Fibroblast of upper back skin (primary cell): ENCODE measurements at regions not wholly inside any gene's neighbourhood (a gene's known extent, or its start where the extent isn't known, plus 50 kb on each side); places are given as distances from the start of the nearest gene placed in this dataset.
"Not testable (repeated sequence)": the region's sequence is repeated elsewhere in the genome, so short reads cannot be mapped to it uniquely, and the experiment has no call there.

ENCODE experiments used
- DNase-seq: peaks from one replicate; pipeline ENCODE4 v3.0.0-alpha.2; 2013

DNA sequence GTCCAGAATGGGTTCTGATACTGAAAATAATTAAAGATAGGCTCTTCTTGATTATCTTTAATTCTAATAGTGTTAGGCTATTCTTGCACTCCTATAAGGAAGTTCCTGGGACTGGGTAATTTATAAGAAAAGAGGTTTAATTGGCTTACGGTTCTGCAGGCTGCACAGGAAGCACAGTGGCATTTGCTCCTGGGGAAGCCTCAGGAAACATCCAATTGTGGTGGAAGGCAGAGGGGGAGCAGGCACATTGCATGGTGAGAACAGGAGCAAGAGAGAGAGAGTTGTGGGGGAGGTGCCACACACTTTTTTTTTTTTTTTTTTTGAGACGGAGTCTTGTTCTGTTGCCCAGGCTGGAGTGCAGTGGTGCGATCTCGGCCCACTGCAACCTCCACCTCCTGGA is 540.3 kb downstream of the RFPL4B start:
- DNase-seq, result not testable (repeated sequence)

DNA sequence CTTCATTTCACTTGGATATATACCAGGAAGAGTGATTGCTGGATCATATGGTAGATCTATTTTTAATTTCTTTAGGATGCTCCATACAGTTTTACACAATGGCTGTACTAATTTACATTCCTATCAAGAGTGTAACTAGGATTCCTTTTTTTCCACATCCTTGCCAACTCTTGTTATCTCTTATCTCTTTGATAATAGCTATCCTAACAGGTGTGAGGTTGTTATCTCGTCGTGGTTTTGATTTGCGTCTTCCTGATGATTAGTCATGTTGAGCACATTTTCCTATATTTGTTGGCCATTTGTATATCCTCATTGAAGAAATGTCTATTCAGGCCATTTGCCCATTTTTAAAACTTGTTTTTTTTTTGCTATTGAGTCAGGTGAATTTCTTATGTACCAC is 552.4 kb downstream of the RFPL4B start:
- DNase-seq, result no peak

DNA sequence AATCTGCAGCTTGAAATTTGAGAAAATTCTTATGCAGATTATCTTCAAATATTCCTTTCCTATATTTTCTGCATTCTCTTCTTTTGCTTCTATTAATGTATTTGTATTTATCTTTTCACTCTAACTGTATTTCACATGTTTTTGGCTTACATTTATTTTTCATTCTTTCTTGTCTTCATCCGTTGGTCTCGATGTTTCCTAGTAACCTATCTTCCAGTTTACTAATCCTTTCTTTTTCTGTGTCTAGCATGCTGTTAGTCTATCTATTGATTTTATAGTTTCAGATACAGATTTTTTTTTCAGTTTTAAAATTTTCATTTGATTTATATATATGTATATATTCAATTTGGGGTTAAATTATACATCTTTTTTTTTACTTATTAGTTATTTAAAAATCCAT is 556.2 kb downstream of the RFPL4B start:
- no peak for DNase-seq

DNA sequence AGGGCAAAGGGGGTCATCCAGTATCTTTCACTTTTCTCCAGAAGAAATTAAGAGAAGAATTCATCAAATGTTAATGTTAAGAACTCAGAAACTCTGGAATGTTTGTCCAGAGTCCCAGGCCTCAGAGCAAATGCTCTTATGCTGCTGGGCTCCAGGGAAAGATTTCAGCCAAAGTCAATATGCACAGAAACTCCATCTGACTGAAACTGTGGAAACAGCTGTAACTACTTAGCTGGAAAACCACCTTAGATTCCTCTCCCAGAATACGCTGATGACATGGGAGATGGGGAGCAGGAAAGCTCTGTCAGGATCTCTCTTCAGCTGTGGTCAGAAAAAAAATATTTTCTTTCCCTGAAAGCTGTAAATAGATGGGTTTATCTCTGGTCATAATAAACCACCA is 559.6 kb downstream of the RFPL4B start:
- peak; percentile 99 for DNase-seq

DNA sequence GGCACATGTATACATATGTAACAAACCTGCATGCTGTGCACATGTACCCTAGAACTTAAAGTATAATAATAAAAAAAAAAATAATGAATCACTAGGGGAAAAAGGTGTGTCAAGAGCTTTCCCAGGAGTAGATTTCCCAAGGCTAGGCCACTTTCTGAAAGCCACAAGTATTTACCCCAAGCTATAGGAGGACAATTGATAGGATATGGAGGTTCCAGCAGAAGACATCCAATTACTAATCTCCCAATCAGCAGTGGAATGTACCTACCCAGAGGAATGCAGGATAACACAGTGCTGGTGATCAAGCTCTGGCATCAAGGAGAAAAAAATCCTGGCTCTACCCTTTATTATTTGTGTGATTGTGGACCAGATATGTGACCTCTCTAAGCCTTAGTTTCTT is 562.7 kb downstream of the RFPL4B start:
- peak; percentile 86 for DNase-seq

DNA sequence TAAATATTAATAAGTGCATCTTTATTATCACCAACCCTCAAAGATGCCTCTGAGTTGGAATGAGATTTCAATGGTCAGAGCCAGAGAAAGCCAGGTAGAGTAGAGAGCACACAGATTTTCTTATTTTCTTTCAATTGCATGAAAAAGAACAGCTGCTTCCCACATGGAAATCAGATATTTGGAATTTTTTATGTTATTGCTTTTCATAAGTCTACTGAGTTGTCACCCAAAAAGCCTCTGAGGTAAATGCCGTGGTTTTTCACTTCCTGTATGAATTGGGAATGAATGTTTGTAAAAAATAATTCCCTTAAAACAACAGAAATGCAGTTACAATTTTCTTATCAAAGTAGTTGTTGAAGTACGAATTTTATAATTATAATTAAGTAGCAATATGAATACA is 563.1 kb downstream of the RFPL4B start:
- peak; percentile 86 for DNase-seq

DNA sequence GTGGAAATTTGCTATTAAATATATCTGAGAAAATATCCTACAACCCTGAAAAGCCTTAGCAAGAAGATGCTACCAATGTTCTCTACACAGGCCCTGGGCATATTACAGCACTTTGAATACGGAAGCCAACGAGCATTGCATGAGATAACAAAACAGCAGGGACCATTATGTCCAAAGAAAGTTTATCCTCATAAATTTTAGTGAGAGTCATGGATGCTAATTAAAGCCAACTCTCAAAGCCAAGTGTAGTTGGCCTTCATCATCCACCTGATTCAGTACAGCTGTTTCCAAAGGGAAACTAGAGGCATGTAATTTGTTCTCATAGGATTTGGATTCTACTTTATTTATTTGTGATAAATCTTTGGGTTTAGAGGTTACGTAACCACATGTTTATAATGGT is 564.8 kb downstream of the RFPL4B start:
- DNase-seq, result peak; percentile 58

DNA sequence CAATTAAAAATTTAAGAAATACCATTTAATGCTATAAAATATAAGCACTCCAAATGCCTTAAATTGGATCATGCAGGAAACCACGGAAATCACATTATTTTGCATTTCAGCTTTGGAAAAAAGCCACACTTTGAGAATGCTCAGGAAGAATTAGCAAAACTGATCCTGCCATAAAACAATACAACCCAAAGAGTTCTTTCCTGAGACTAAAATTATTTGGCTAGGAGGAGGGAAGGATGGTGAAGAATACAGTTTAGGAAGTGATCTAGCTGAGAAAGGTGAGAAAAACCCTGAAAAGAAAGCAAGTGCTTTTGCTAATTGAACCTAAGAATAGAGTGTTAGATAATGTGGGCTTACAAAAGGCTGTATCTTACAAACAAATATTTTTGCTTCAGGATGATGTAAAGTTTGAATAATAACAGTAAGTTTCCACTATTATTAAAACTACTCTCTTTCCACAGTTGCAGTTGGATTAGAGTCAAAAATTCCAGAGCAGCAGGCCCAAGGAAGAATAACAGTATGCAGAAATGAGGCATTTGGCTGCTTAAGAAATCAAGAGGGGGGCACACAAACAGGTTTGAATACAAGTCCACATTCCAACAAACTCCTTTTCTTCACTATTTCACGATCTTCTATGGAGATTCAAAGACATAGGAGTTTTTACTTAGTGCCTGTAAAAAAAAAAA is 565.4 kb downstream of the RFPL4B start:
- peak; percentile 84 for DNase-seq

DNA sequence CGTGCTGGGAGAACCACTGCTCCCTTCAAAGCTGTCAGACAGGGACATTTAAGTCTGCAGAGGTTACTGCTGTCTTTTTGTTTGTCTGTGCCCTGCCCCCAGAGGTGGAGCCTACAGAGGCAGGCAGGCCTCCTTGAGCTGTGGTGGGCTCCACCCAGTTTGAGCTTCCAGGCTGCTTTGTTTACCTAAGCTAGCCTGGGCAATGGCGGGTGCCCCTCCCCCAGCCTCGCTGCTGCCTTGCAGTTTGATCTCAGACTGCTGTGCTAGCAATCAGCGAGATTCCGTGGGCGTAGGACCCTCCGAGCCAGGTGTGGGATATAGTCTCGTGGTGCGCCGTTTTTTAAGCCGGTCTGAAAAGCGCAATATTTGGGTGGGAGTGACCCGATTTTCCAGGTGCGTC is 572.6 kb downstream of the RFPL4B start:
- DNase-seq, result not testable (repeated sequence)

DNA sequence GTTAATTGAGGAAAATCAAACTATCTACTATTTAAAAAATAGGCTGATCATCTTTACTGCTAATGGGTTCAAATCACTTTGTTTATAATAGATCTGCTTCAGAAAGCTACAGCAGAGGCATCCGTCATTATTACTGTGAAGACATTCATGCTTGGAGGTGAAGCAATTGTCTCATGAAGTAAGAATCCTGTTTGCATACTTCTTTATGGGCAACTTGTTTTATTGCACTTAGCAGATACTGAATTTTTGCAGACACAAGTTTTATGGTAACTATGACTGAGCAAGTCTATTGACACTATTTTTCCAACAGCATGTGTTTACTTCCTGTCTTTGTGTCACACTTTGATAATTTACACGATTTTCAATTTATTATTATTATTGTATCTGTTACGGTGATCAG is 573.9 kb downstream of the RFPL4B start:
- no peak for DNase-seq

DNA sequence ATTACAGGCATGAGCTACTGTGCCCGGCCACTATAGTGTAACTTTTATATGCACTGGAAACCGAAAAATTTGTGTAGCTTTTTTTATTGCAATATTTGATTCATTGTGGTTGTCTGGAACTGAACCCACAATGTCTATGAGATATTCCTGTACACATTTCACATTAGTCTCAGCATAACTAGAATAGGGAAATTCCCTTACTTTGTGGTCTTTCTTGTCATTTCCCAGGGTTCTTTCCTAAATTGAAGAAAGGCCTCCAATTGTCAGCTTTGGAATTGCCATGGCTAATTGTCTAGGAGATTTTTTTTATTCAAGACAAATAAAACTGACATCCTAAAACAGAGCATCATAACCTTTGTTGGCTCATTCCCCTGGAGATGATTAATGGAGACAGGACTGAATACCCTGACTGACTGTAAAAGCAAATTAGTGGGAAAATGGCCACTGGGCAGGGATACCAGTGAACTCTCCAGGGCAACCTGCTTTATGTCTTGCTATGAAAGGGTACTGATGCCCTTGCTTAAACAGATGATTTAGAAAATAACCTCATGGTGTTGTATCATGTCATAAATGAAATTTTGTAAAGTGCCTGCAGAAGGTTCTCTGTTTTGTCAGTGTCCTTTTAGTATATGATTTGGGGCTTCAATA is 576.9 kb downstream of the RFPL4B start:
- DNase-seq, result no peak

DNA sequence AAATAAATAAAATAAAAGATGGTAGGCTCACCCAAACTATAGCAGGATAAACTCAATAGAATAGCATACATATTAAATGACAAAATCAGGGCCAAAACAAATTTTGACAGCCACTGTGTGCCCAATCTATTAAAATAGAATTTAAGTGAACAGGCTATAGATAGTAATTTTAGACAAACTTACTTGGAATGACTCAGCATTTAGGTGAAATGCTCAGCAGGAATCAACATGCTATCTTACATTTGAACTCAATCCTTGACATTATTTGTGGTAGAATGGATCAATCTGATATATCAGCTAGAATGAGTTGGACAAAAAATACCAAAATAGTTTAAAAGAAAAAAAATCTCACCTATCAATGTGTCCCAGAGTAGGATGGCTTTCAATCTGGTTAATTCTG is 578.6 kb downstream of the RFPL4B start:
- no peak for DNase-seq

DNA sequence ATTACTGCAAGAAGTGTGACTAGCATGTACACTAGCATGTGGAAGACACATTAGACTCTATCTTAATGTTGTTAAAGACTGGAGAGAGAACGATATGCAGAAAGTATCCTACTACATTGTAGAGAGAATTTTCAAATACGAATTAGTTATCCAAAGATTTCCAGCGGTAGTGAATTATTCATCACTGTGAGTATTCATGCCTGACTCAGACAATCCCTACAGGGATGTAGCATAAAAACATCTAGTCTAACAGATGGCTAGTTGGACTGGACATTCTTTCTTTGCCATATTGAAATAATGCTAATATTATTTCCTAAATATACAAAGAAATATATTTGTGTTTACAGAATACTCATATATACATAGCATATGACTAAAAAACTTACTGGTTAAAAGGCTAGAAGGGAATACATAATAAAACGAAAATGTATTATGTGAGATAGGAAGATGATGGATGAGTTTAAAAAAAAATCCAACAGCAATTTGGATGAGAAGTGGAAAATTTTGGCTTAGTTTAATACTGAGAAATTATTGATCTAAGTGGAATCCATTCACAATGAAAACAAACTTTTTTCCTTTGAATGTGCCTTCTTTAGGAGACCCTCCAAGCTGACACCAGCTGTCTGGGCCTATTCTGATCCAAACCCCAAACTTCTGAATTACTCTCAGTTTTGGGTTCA is 580.7 kb downstream of the RFPL4B start:
- DNase-seq, result peak; percentile 58

DNA sequence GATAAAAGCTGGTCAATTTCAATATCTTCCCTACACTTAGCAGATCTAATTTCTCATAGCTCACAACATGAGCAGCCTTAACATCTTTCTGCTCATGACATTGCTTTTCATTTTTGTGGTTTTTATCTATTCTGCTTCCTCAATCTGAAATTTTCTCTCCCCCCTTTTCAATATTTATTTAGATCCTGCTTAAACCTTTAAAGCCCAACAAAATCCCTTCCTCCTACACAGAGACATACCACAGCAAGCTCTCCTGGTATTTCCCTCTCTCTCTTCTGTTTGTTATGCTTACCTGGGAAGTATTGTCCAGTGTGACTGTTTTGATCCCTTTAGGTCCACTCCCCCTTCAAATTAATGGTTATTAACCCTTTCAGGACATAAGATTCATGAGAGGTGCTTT is 582.5 kb downstream of the RFPL4B start:
- DNase-seq, result peak; percentile 53

DNA sequence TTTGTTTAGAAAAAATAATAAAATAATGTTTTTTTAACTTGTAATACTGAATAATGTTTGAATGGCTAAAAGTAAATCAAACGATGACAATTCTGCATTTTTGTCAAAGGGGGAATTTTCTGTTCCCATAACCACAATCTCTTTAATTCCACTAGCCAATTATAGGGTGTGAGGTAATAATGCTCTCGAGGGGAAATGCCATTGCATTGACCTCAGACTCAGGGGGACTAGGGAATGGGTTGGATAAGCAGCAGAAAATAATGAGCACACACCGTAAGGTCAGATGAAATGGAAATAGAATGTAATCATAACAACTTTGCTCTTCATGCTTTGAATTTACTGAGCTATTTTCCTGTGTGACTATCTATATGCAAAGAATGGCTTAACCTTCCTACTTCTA is 584.7 kb downstream of the RFPL4B start:
- peak; percentile 80 for DNase-seq

DNA sequence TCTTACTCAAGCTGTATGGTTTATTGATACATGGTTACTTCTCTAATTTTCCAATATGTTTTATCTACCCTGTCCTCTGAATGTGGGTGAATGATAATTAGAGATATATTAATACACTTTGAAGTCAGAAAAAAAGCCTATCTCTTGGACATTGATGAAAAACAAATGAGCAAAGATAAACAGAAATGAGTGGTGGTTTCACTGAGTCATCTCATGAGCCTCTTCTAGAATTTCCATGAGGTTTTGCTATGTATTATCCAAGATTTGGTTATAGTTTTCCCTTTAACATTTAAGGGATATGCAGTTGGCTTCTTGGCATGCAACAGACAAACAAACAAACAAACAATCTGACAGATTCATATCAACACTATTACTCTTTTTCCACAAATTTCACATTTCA is 586.8 kb downstream of the RFPL4B start:
- peak; percentile 16 for DNase-seq

DNA sequence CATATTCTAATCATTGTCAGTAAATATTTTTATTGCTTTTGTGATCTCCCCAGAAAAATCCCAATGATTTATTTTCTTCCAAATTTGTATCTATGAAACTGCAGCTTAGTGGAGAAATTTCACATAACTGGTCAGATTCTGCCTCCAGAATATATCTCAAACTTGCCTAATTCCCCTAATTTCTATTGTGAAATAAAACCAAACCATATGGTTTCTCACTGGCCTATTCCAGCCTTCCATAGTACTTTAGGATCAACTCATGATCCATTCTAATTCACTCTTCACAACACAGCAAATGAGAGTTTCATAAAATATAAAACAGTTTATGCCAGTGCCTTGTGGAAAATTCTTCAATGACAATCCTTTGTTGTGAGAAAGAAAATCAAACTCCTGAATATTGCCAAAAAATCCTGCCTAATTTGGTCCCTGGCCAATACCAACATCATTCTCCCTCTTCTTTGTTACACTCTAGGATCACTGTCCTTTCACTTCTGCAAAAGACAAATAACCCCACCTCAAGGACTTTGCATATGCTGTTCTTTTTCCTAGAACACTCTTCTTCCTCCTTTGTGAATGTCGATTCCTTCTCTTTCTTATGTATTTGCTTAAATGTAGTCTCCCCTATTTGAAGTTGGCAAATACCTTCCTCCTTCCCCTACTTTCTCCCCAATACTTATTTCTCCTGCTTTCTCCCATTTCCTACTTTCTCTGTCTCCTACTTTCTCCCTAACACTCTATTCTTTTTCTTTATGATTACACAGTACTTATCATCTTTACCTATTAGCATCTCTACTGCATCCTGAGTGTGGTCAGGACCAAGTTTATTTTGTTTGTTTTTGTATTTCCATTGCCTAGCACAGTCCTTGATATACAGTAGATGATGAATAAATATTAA is 587.5 kb downstream of the RFPL4B start:
- DNase-seq, result no peak

DNA sequence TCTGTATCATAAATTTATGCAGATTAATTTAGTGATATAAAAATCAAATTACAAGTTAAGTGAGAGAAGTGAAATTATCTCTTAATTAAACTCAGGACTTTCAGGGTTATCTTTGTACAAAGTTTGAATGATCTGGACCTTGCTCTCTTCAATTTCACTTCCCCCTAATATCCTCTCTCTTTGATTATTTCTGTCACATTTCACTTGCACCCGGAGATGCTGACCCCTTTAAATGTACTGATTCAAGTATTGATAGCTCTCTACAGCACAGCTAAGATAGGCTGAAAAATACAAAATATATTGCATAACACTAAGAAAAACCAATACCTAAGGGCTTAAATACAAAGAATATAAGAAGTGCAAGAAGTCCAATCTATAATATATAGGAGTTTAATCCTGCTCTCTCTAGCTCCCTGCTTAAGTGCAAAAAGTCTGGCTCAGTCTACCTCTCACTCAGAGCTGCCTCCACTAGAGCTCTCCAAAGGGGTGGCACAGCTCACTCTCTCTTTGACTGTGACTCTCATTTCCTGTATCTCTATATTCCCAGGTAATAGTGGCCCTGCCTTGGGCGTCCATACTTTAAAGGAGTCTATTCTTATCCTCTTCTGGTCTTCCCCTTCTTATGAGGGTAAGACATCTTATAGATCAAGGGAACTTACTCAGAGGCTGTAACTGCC is 588.4 kb downstream of the RFPL4B start:
- no peak for DNase-seq

DNA sequence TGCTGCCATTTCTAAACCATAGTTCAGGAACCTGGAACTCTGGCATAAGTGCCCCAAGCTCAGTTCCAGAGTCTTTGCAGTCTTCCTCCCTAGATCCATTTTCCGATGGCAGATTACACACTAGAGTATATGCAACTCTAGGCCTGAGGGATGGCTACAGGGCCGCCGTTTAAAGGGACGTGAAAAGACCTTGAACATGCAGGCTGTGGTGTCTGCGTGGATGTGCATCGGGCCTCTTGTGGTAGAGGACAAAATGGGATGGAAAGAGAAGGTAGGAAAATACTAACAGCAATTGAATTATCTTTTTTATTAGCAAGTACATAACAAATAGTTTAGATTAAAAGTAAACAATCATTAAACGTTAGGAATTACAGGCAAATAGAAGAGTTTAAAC is 588.9 kb downstream of the RFPL4B start:
- no peak for DNase-seq

DNA sequence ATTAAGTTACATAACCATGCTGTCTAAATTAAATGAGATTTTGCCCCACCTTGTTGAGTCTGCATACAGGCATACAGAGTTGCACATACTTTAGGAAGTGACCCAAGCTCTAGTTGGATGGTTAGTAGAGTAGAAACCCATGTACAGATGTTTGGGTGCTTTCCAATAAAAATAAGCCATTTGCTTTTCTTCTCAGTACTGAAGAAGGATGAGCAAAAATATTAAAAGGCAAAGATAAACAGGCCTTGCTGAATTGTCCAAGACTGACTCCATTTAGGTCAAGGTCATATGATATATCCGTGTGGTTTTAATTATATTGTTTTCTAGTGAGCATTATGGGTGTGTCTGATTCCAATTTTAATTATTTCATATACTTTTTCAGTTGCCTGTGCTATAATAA is 589.4 kb downstream of the RFPL4B start:
- DNase-seq, result peak; percentile 73

DNA sequence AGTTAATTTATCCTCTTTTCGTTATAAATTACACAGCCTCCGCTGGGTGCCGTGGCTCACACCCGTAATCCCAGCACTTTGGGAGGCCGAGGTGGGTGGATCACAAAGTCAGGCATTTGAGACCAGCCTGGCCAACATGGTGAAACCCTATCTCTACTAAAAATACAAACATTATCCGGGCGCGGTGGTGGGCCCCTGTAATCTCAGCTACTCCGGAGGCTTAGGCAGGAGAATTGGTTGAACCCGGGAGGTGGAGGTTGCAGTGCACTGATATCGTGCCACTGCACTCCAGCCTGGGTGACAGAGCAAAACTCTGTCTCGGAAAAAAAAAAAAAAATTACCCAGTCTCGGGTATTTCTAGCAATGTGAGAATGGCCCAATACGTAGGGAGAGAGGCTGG is 590.6 kb downstream of the RFPL4B start:
- not testable (repeated sequence) for DNase-seq

DNA sequence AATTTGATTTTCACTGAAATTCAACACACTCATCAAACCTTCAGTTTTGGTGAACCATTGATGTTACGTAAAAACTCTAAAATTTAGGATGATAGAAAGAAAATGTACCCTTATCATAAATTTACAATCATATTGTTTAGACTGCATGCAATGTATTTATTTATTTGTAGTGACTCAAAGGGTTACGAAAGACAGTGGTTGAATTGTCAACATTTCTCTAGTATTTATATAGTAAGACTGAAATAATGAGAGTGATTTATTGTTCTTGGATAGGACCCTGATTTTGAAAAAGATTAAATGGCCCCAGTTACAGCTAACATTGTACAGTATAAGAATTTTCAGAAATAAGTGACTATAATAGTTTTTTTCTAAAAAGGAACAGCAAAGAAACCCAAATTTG is 591.5 kb downstream of the RFPL4B start:
- no peak for DNase-seq

DNA sequence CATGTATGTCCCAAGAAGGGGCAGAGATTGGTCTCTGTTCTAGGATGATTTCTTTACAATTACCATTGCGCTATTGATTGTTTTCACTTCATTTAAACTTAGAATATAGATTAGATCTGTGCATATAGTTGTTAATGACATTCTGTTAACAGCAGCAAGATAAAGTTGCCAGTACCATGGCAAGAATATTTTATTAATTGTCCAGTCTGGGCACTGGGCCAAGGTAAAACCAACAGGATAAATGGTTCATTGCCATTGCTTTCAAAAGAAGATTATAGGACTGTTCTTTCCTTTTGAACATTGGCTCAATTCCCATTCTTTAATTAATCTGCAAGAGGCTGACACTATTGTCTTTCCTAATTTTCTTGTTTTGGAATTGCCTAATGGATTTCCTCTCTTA is 592.4 kb downstream of the RFPL4B start:
- no peak for DNase-seq
